Heart left ventricle (tissue), 16 donors: ENCODE measurements at regions not wholly inside any gene's neighbourhood (a gene's known extent, or its start where the extent isn't known, plus 50 kb on each side); places are given as distances from the start of the nearest gene placed in this dataset.

Experiments
- ATAC-seq, 4 donors: fragments of 200-7000 bp; cut with Tn5 transposase; one replicate each; pipeline ENCODE4 v1.9.1; 2020 to 2022; ENCODE audit warnings: moderate library complexity in 4 of 4, mild to moderate bottlenecking in 3 of 4, moderate number of reproducible peaks in 1 of 4
- DNase-seq, 5 donors: peaks; one replicate each; pipeline ENCODE4 v3.0.0-alpha.2; 2020
- H3K27ac ChIP-seq, 12 donors: fragments of 200-600 bp; sonication (generic) in 4 of 12; one replicate each; pipeline versions ENCODE4 v1.5.0 to v1.8.0; 2016 to 2022; ENCODE audit warnings: mild to moderate bottlenecking in 2 of 12
- H3K27me3 ChIP-seq, 9 donors: fragments of 200-600 bp; sonication (generic) in 2 of 9; one replicate each; pipeline versions ENCODE4 v1.5.1 to v1.8.0; 2016 to 2022; ENCODE audit warnings: mild to moderate bottlenecking in 3 of 9
- H3K36me3 ChIP-seq, 9 donors: fragments of 200-600 bp; sonication (generic) in 2 of 9; one replicate each; pipeline versions ENCODE4 v1.5.0 to v1.8.0; 2018 to 2022; ENCODE audit warnings: mild to moderate bottlenecking in 2 of 9
- H3K4me1 ChIP-seq, 12 donors: fragments of 200-600 bp; sonication (generic) in 4 of 12; one replicate each; pipeline versions ENCODE4 v1.5.0 to v1.8.0; 2016 to 2022; ENCODE audit warnings: mild to moderate bottlenecking in 3 of 12
- H3K4me3 ChIP-seq, 12 donors: fragments of 200-600 bp; sonication (generic) in 4 of 12; one replicate each; pipeline versions ENCODE4 v1.5.0 to v1.8.0; 2017 to 2022; ENCODE audit warnings: mild to moderate bottlenecking in 9 of 12, moderate library complexity in 4 of 12
- H3K9me3 ChIP-seq, 12 donors: fragments of 200-600 bp; sonication (generic) in 4 of 12; one replicate each; pipeline versions ENCODE4 v1.5.0 to v1.8.0; 2016 to 2022; ENCODE audit warnings: mild to moderate bottlenecking in 1 of 12
- POLR2A ChIP-seq, 2 donors: fragments of 450-650 bp; IDR thresholded peaks; one replicate each; pipeline ENCODE4 v1.6.1; 2017; ENCODE audit warnings: antibody characterized with exemption in 2 of 2, mild to moderate bottlenecking in 2 of 2, moderate library complexity in 2 of 2
- WGBS, 4 donors: extraction: QIAGEN DNeasy Blood & Tissue Kit in 2 of 4; methylation state at CpG; one replicate each; pipeline versions ENCODE4 v1.1.5 to v1.1.7; 2013 to 2018; 5-methylcytosine and 5-hydroxymethylcytosine counted together
- intact Hi-C, 10 donors: fragments of 100-400 bp; cut with DNase I; formaldehyde crosslinking; loops; one replicate each; pipeline versions ENCODE4 v1.11.1 to v1.14.2; 2022
- TF ChIP-seq, protein P1 (sequence below), 12 donors: fragments of 200-600 bp; sonication (generic) in 4 of 12; IDR thresholded peaks; one replicate each; pipeline versions ENCODE4 v1.5.0 to v1.8.0; 2018 to 2022; ENCODE audit warnings: antibody characterized with exemption in 12 of 12, mild to moderate bottlenecking in 5 of 12
- donor health status: ischemic (EF 13 %, LVEDD 7.1; RV severe dilation, severe dysfunction).
- donor health status: healthy with polysubstance abuse.
- donor health status: DM: no; HTN: yes; CAD: no.
- donor health status: DM: no; HTN: no; CAD: no.
- donor health status: ischemic (EF 25% LVEDD 6.9; RV normal size, moderate dysfunction).
- donor health status: ischemic (EF 25% LVEDD 5.7; RV mildly dilated, moderate dysfunction).
- donor health status: healthy.
- donor health status: DM: yes; HTN: yes; CAD: no.
- donor health status: ischemic (EF 35%, LVEDD 5.7; RV mildly dilated, moderate dysfunction).
- donor health status: nonischemic (EF 11% LVEDD 7.7; RV severe dilation, severe dysfunction).
- donor health status: DM: yes; HTN: yes; CAD: no.
- donor health status: PGD.
- donor health status: ischemic (EF 29% LVEDD 5.4; RV normal size, mild dysfunction).
- donor health status: nonischemic (EF 23%, LVEDD 6.1; RV moderate dilation, normal function).

GRCh38 chr1:59170659-59171058 lies 126.2 kb upstream of the FGGY start:
- DNase-seq (no peak), ATAC-seq (no peak)
- Histone ChIP-seq H3K36me3 (no peaks in the 10 kb centered on the region), H3K9me3 (no peaks in the 10 kb centered on the region), H3K4me3 (no peak overlapping the region), H3K27me3 (no peaks in the 10 kb centered on the region), H3K27ac (no peak overlapping the region), H3K4me1 (no peaks in the 10 kb centered on the region)
- 89 to 92% (median 91%) methylated on average over 3 of the region's 3 CpGs for WGBS, 4 donors
- intact Hi-C loops, result no loop called here
- TF ChIP-seq POLR2A (IDR thresholded peaks at IDR 0.05), result no peak
- TF ChIP-seq, protein P1, sequence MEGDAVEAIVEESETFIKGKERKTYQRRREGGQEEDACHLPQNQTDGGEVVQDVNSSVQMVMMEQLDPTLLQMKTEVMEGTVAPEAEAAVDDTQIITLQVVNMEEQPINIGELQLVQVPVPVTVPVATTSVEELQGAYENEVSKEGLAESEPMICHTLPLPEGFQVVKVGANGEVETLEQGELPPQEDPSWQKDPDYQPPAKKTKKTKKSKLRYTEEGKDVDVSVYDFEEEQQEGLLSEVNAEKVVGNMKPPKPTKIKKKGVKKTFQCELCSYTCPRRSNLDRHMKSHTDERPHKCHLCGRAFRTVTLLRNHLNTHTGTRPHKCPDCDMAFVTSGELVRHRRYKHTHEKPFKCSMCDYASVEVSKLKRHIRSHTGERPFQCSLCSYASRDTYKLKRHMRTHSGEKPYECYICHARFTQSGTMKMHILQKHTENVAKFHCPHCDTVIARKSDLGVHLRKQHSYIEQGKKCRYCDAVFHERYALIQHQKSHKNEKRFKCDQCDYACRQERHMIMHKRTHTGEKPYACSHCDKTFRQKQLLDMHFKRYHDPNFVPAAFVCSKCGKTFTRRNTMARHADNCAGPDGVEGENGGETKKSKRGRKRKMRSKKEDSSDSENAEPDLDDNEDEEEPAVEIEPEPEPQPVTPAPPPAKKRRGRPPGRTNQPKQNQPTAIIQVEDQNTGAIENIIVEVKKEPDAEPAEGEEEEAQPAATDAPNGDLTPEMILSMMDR (IDR thresholded peaks at IDR 0.05), result no peak

DNA sequence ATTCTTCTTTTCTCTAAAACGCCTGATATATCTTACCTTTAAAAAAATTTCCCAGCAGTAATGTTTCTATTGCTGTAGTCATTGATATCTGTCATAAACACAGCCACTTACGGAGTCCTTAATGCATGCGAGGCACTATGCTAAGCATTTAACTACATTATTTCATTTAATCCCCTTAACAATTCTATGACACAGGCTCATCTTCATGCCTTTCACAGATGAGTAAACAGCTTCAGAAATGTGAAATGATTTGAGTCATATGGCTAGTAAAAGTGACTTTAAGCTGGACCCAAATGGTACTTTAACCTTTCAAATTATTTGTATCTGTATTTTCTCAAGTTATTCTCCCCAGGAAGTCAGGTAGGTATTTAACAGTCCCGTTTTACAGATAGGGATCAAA lies 125.1 kb upstream of the FGGY start:
- Histone ChIP-seq H3K27me3 (no peaks in the 10 kb centered on the region), H3K9me3 (no peaks in the 10 kb centered on the region), H3K4me3 (no peak overlapping the region), H3K4me1 (no peaks in the 10 kb centered on the region), H3K27ac (no peak overlapping the region), H3K36me3 (no peaks in the 10 kb centered on the region)
- DNase-seq (no peak), ATAC-seq (no peak)
- TF ChIP-seq, protein P1 (IDR thresholded peaks at IDR 0.05), result no peak
- no peak for TF ChIP-seq POLR2A (IDR thresholded peaks at IDR 0.05)
- intact Hi-C loops, result no loop called here
- WGBS, 4 donors, result 85 to 87% (median 86%) methylated on average over 4 of the region's 4 CpGs

GRCh38 chr1:59172693-59173092 lies 124.2 kb upstream of the FGGY start:
- no peak overlapping the region for H3K27ac ChIP-seq
- intact Hi-C loops, result no loop called here
- H3K4me1 ChIP-seq, result no peaks in the 10 kb centered on the region
- no peaks in the 10 kb centered on the region for H3K27me3 ChIP-seq
- H3K4me3 ChIP-seq, result no peak overlapping the region
- WGBS, 4 donors, result 86 to 95% (median 90%) methylated on average over 1 of the region's 1 CpG
- no peak for ATAC-seq
- H3K9me3 ChIP-seq, result no peaks in the 10 kb centered on the region
- no peaks in the 10 kb centered on the region for H3K36me3 ChIP-seq
- no peak for DNase-seq
- no peak for TF ChIP-seq POLR2A (IDR thresholded peaks at IDR 0.05)
- TF ChIP-seq, protein P1 (IDR thresholded peaks at IDR 0.05), result no peak

DNA sequence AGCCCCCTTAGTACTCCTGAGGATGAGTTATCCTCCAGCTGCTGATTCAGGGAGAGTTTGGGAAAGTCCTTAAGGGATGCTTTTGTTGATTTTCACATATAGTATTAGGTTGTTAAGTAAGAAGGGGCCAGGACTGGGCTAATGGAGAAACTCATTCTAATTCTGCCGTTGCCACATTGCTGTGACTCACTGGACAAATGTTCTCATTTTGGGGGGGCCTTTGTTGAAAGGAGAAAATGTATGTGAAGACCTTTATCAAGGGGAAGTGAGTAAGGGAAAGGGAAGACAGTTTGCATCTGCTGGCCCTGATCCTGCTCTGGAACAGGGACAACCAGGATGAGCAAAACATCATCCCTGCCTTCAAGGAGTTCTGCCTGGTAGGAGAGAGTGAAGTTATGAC lies 123.2 kb upstream of the FGGY start:
- 42 to 63% (median 49%) methylated on average over 1 of the region's 1 CpG for WGBS, 4 donors
- Histone ChIP-seq H3K4me1 (peaks cover 0 to 4% (median 0%) of the 10 kb centered on the region in 12 donors), H3K36me3 (no peaks in the 10 kb centered on the region), H3K27me3 (no peaks in the 10 kb centered on the region), H3K4me3 (no peak overlapping the region), H3K9me3 (no peaks in the 10 kb centered on the region), H3K27ac (no peak overlapping the region)
- DNase-seq (no peak), ATAC-seq (no peak)
- TF ChIP-seq, protein P1 (IDR thresholded peaks at IDR 0.05), result no peak
- no peak for TF ChIP-seq POLR2A (IDR thresholded peaks at IDR 0.05)
- intact Hi-C loops, result no loop called here
